ENCODE measurements at regions not wholly inside any gene's neighbourhood (a gene's known extent, or its start where the extent isn't known, plus 50 kb on each side); places are given as distances from the start of the nearest gene placed in this dataset.

DNA sequence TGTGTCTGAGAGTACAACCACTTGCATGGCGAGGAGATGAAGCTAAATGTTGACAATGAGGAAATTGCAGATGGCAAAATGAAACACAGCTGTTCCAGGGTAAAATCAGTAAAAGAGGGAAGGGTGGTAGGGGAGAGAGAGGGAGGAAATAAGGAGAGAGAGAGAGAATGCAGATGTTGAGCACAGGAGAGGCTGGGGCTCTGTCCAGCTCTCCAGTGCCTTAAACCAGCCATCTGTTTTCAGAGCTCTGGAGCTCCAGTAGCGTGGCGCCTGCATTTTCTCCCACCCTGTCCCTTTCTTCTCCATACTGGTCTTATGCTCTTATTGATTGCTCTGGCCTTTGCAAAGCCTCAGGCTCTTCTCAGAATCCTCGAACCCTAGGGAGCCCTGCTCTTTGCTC, 52.7 kb upstream of the BOD1L2 start (continued):
- TF ChIP-seq, protein P1, sequence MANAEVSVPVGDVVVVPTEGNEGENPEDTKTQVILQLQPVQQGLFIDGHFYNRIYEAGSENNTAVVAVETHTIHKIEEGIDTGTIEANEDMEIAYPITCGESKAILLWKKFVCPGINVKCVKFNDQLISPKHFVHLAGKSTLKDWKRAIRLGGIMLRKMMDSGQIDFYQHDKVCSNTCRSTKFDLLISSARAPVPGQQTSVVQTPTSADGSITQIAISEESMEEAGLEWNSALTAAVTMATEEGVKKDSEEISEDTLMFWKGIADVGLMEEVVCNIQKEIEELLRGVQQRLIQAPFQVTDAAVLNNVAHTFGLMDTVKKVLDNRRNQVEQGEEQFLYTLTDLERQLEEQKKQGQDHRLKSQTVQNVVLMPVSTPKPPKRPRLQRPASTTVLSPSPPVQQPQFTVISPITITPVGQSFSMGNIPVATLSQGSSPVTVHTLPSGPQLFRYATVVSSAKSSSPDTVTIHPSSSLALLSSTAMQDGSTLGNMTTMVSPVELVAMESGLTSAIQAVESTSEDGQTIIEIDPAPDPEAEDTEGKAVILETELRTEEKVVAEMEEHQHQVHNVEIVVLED (CRISPR knock-in tag; IDR thresholded peaks at IDR 0.05): no peak
- TF ChIP-seq NFATC3 (IDR thresholded peaks at IDR 0.05): no peak

DNA sequence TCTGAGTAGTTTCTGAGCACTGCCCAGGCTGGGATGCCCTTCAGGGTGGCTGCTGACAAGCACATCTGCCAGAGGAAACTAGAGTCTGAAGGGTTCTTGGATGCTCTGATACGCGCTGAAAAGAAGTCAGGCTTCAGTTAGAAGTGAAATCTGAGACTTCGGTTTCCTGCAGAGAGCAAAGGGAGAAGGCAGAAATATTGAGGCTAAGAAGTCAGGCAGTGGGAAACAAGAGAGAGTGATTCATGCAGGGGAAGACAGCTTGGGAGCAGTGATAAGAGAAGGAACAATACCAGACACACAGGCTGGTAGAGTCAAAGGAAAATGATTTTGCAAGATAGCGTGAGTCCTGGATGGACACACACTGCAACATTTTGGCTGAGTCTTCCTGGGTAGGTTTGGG, 51.0 kb upstream of the BOD1L2 start:
- Histone ChIP-seq H3K9me3 (replicated peaks; ENCODE audit: control insufficient read depth, insufficient read depth, low read depth, low read length) (no peaks in the 10 kb centered on the region), H3K27me3 (ENCODE audit: control insufficient read depth in 2 of 2, insufficient read depth in 2 of 2, low read length in 2 of 2) (no peaks in the 10 kb centered on the region; a peak in 1 of 5 replicates), H2AFZ (ENCODE audit: low read depth, low read length) (no peak overlapping the region), H3K36me3 (ENCODE audit: control insufficient read depth, insufficient read depth, low read length) (no peaks in the 10 kb centered on the region), H3K4me3 (no peak overlapping the region), H3K4me1 (replicated peaks in 1 of 2; ENCODE audit: control insufficient read depth in 2 of 2, insufficient read depth in 2 of 2, low read length in 2 of 2) (no peaks in the 10 kb centered on the region), H3K4me2 (ENCODE audit: insufficient read depth, low read length) (no peak overlapping the region), H3K79me2 (ENCODE audit: control insufficient read depth, insufficient read depth, low read length) (no peaks in the 10 kb centered on the region), H3K27ac (ENCODE audit: extremely low read depth, low read depth, low read length) (no peak overlapping the region), H3K9me1 (ENCODE audit: control insufficient read depth, insufficient read depth, low read length) (peaks cover 2% of the 10 kb centered on the region), H3K9ac (ENCODE audit: insufficient read depth in 1 of 2, low read depth in 2 of 2, low read length in 2 of 2) (no peak overlapping the region), H4K20me1 (replicated peaks; ENCODE audit: control insufficient read depth, insufficient read depth, low read length) (no peaks in the 10 kb centered on the region)
- WGBS (ENCODE audit: insufficient coverage, low coverage, missing lambda C conversion rate): 0% methylated on average over 4 of the region's 4 CpGs
- ChIA-PET CTCF (ENCODE audit: low intra/inter-chr PET ratio) (no interaction called here), POLR2A (no interaction called here)
- in situ Hi-C loops (cut with MboI): no loop called here
- intact Hi-C loops (cut with micrococcal nuclease): no loop called here
- no TSS peak for BruUV-seq (replicated peaks)
- DNase-seq (ENCODE audit: extremely low read depth in 1 of 4, low spot score in 3 of 4) (peak in 2 of 4 experiments; percentile 13 to 27), ATAC-seq (no peak; the same call in 2 of the 3 replicates), FAIRE-seq (no peak)
- TF ChIP-seq KLF16 (IDR thresholded peaks at IDR 0.05): 0 out of 2 replicates have a peak, but pooled peaks have one; percentile 43
- peak; percentile 36 for TF ChIP-seq MEIS2 (IDR thresholded peaks at IDR 0.05; ENCODE audit: partially characterized antibody)
- no peak for TF ChIP-seq CREBBP (IDR thresholded peaks at IDR 0.05; ENCODE audit: low read depth, low read length)
- TF ChIP-seq EP300 (IDR thresholded peaks at IDR 0.05; ENCODE audit: low read length): 0 out of 2 replicates have a peak, but pooled peaks have one; percentile 5
- peak; percentile 73 for TF ChIP-seq SMARCA4 (IDR thresholded peaks at IDR 0.05)
- TF ChIP-seq TCF3 (CRISPR knock-in tag; IDR thresholded peaks at IDR 0.05): peak; percentile 70
- TF ChIP-seq ZNF766 (CRISPR knock-in tag; conservative IDR thresholded peaks at IDR 0.05): no peak
- TF ChIP-seq ZNF699 (CRISPR knock-in tag; IDR thresholded peaks at IDR 0.05; ENCODE audit: insufficient replicate concordance): no peak
- TF ChIP-seq CEBPG (CRISPR knock-in tag; IDR thresholded peaks at IDR 0.05): no peak
- no peak for TF ChIP-seq CEBPG (tag; conservative IDR thresholded peaks at IDR 0.05 in 1 of 2, IDR thresholded peaks at IDR 0.05 in 1 of 2)
- no peak for TF ChIP-seq SRSF1 (IDR thresholded peaks at IDR 0.05; ENCODE audit: low read depth, low read length)
- TF ChIP-seq GATA2 (CRISPR knock-in tag; IDR thresholded peaks at IDR 0.05): 0 out of 2 replicates have a peak, but pooled peaks have one; percentile 13
- TF ChIP-seq SMAD4 (CRISPR knock-in tag; conservative IDR thresholded peaks at IDR 0.05): 0 out of 2 replicates have a peak, but pooled peaks have one; percentile 38
- TF ChIP-seq RCOR1 (IDR thresholded peaks at IDR 0.05; ENCODE audit: borderline replicate concordance in 1 of 2, low read depth in 2 of 2, low read length in 2 of 2): 0 out of 4 replicates have a peak, but pooled peaks of 1 of the 2 experiments have one; percentile 51
- TF ChIP-seq SOX6 (IDR thresholded peaks at IDR 0.05): peak; percentile 93
- TF ChIP-seq FOSL1 (tag; conservative IDR thresholded peaks at IDR 0.05): peak; percentile 88
- TF ChIP-seq TAL1 (IDR thresholded peaks at IDR 0.05): peak; percentile 56
- TF ChIP-seq ELF4 (CRISPR knock-in tag; IDR thresholded peaks at IDR 0.05): 0 out of 2 replicates have a peak, but pooled peaks have one; percentile 58
- TF ChIP-seq JUND (IDR thresholded peaks at IDR 0.05; ENCODE audit: borderline replicate concordance, low read depth, low read length): peak; percentile 64; the same call in 1 of the 2 replicates
- TF ChIP-seq JUND (tag; IDR thresholded peaks at IDR 0.05; ENCODE audit: borderline replicate concordance, low read depth, low read length): peak; percentile 59; the same call in 1 of the 3 replicates
- TF ChIP-seq CBFA2T2 (conservative IDR thresholded peaks at IDR 0.05): peak; percentile 63
- no peak for TF ChIP-seq TAF1 (IDR thresholded peaks at IDR 0.05; ENCODE audit: control insufficient read depth, extremely low read depth, insufficient read depth, low read length, severe bottlenecking)
- peak; percentile 49; the same call in 1 of the 2 replicates for TF ChIP-seq DPF2 (IDR thresholded peaks at IDR 0.05)
